ENCODE measurements at regions not wholly inside any gene's neighbourhood (a gene's known extent, or its start where the extent isn't known, plus 50 kb on each side); places are given as distances from the start of the nearest gene placed in this dataset.

DNA sequence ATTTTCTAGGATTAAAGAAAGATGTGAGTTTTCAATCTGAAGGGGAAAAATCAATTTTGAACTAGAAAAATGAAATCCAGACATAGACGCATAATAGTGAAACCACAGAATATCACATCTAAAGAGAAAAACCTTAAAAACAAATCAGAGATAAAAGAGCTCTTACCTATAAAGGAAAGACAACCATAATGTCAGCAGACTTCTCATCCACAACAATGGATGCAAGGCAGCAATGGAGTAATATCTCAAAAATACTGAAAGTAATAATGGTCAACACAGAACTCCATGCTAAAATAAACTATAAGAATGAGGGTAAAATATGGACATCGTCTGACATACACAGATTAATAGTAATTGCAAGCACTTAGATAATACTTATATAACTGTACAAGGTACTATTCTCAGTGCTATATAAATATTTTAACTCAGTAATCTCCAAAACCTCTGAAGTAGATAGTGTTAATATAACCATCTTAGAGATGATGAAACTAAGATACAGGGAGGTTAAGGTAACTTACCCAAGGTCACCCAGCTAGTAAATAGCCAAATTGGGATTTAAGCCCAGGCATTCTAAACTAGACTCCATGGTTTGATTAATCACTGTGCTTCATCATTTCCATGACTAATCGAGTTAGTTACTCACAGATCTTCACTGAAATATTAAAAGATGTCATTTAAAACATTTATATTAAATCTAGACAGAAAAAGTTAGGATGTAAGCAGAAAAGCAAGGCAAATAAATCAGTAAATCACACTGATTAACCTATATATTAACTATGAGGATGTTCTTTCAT, 89.4 kb upstream of the SPTBN1 start:
- TF ChIP-seq TCF12 (IDR thresholded peaks at IDR 0.05) (no peak), SIN3A (IDR thresholded peaks at IDR 0.05; ENCODE audit: borderline replicate concordance, low read depth, low read length) (no peak), RXRA (IDR thresholded peaks at IDR 0.05; ENCODE audit: borderline replicate concordance, low read depth) (no peak), MXI1 (IDR thresholded peaks at IDR 0.05; ENCODE audit: low read depth, low read length) (no peak), RAD21 (IDR thresholded peaks at IDR 0.05; ENCODE audit: low read length) (no peak), TEAD4 (IDR thresholded peaks at IDR 0.05; ENCODE audit: borderline replicate concordance, insufficient read depth) (no peak), FOXM1 (IDR thresholded peaks at IDR 0.05; ENCODE audit: low read depth) (no peak), EP300 (IDR thresholded peaks at IDR 0.05; ENCODE audit: borderline replicate concordance in 1 of 2, low read depth in 1 of 2, low read length in 1 of 2) (no peak), JUND (IDR thresholded peaks at IDR 0.05) (no peak), NRF1 (IDR thresholded peaks at IDR 0.05; ENCODE audit: low read depth, low read length) (no peak), FOSL2 (IDR thresholded peaks at IDR 0.05; ENCODE audit: borderline replicate concordance, low read depth) (no peak), YY1 (IDR thresholded peaks at IDR 0.05; ENCODE audit: low read depth) (no peak), GATA2 (CRISPR knock-in tag; IDR thresholded peaks at IDR 0.05) (no peak), RFX5 (IDR thresholded peaks at IDR 0.05; ENCODE audit: low read length) (no peak), NFIC (IDR thresholded peaks at IDR 0.05; ENCODE audit: borderline replicate concordance) (no peak), GABPA (IDR thresholded peaks at IDR 0.05; ENCODE audit: low read depth) (no peak), POLR2AphosphoS5 (IDR thresholded peaks at IDR 0.05; ENCODE audit: low read depth, low read length) (no peak)
- TF ChIP-seq, protein P1, sequence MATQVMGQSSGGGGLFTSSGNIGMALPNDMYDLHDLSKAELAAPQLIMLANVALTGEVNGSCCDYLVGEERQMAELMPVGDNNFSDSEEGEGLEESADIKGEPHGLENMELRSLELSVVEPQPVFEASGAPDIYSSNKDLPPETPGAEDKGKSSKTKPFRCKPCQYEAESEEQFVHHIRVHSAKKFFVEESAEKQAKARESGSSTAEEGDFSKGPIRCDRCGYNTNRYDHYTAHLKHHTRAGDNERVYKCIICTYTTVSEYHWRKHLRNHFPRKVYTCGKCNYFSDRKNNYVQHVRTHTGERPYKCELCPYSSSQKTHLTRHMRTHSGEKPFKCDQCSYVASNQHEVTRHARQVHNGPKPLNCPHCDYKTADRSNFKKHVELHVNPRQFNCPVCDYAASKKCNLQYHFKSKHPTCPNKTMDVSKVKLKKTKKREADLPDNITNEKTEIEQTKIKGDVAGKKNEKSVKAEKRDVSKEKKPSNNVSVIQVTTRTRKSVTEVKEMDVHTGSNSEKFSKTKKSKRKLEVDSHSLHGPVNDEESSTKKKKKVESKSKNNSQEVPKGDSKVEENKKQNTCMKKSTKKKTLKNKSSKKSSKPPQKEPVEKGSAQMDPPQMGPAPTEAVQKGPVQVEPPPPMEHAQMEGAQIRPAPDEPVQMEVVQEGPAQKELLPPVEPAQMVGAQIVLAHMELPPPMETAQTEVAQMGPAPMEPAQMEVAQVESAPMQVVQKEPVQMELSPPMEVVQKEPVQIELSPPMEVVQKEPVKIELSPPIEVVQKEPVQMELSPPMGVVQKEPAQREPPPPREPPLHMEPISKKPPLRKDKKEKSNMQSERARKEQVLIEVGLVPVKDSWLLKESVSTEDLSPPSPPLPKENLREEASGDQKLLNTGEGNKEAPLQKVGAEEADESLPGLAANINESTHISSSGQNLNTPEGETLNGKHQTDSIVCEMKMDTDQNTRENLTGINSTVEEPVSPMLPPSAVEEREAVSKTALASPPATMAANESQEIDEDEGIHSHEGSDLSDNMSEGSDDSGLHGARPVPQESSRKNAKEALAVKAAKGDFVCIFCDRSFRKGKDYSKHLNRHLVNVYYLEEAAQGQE (IDR thresholded peaks at IDR 0.05; ENCODE audit: low read depth, low read length) = no peak
- TF ChIP-seq, protein P2, sequence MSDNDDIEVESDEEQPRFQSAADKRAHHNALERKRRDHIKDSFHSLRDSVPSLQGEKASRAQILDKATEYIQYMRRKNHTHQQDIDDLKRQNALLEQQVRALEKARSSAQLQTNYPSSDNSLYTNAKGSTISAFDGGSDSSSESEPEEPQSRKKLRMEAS (IDR thresholded peaks at IDR 0.05; ENCODE audit: low read depth) = no peak
- TF ChIP-seq, protein P3, sequence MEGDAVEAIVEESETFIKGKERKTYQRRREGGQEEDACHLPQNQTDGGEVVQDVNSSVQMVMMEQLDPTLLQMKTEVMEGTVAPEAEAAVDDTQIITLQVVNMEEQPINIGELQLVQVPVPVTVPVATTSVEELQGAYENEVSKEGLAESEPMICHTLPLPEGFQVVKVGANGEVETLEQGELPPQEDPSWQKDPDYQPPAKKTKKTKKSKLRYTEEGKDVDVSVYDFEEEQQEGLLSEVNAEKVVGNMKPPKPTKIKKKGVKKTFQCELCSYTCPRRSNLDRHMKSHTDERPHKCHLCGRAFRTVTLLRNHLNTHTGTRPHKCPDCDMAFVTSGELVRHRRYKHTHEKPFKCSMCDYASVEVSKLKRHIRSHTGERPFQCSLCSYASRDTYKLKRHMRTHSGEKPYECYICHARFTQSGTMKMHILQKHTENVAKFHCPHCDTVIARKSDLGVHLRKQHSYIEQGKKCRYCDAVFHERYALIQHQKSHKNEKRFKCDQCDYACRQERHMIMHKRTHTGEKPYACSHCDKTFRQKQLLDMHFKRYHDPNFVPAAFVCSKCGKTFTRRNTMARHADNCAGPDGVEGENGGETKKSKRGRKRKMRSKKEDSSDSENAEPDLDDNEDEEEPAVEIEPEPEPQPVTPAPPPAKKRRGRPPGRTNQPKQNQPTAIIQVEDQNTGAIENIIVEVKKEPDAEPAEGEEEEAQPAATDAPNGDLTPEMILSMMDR (IDR thresholded peaks at IDR 0.05) = no peak
- no peaks in the 10 kb centered on the region for H4K20me1 ChIP-seq (ENCODE audit: insufficient read depth)
- ChIA-PET POLR2A (no interaction called here), CTCF (no interaction called here)
- no peak for DNase-seq
- no peak overlapping the region for H3K9ac ChIP-seq
- H3K9me2 ChIP-seq = no peaks in the 10 kb centered on the region
- 40% methylated on average over 3 of the region's 3 CpGs for WGBS (ENCODE audit: low lambda C conversion rate)
- no peaks in the 10 kb centered on the region for H3K36me3 ChIP-seq (replicated peaks in 1 of 2; ENCODE audit: control insufficient read depth in 1 of 2, insufficient read depth in 2 of 2, low read length in 1 of 2)
- H2AFZ ChIP-seq (ENCODE audit: low read depth) = no peak overlapping the region
- no peaks in the 10 kb centered on the region for H3F3A ChIP-seq (replicated peaks; ENCODE audit: insufficient read depth)
- H3K4me3 ChIP-seq (ENCODE audit: low read depth in 2 of 2, low read length in 1 of 2) = no peak overlapping the region
- H3K27ac ChIP-seq (ENCODE audit: low read depth in 2 of 2, low read length in 1 of 2) = no peak overlapping the region
- H3K4me1 ChIP-seq (ENCODE audit: control insufficient read depth in 1 of 2, insufficient read depth in 2 of 2, low read depth in 1 of 2, low read length in 1 of 2) = peaks cover 0 to 7% of the 10 kb centered on the region in 2 experiments; a peak in 1 of 4 replicates
- peaks cover 9% of the 10 kb centered on the region; the same call in 1 of the 2 replicates for H3K9me3 ChIP-seq
- no peaks in the 10 kb centered on the region for H3K27me3 ChIP-seq (ENCODE audit: insufficient read depth)
- no peak overlapping the region for H3K4me2 ChIP-seq
- H3K79me2 ChIP-seq (ENCODE audit: insufficient read depth) = no peaks in the 10 kb centered on the region
